ENCODE measurements at regions not wholly inside any gene's neighbourhood (a gene's known extent, or its start where the extent isn't known, plus 50 kb on each side); places are given as distances from the start of the nearest gene placed in this dataset.
"Not testable (repeated sequence)": the region's sequence is repeated elsewhere in the genome, so short reads cannot be mapped to it uniquely, and the experiment has no call there.

- DNase-seq: peak; percentile 59
Observed at GRCh38 chr13:24931450-24932251, 164.3 kb upstream of the PABPC3 start.

GRCh38 chr13:24933106-24934023, 162.6 kb upstream of the PABPC3 start:
- peak; percentile 71 for DNase-seq

- DNase-seq: not testable (repeated sequence)
Observed at GRCh38 chr13:24934024-24934385, 161.9 kb upstream of the PABPC3 start.

GRCh38 chr13:24938966-24939365, 157.0 kb upstream of the PABPC3 start:
- DNase-seq: no peak

GRCh38 chr13:24941023-24941713, 154.8 kb upstream of the PABPC3 start:
- not testable (repeated sequence) for DNase-seq

- no peak for DNase-seq
Observed at GRCh38 chr13:24943136-24943535, 152.8 kb upstream of the PABPC3 start.

GRCh38 chr13:24944073-24944472, 151.9 kb upstream of the PABPC3 start:
- DNase-seq: not testable (repeated sequence)

GRCh38 chr13:24948977-24949376, 147.0 kb upstream of the PABPC3 start:
- not testable (repeated sequence) for DNase-seq

GRCh38 chr13:24950611-24951010, 145.3 kb upstream of the PABPC3 start:
- DNase-seq: peak; percentile 14

- not testable (repeated sequence) for DNase-seq
Observed at GRCh38 chr13:24967970-24968369, 128.0 kb upstream of the PABPC3 start.

GRCh38 chr13:24968416-24968815, 127.5 kb upstream of the PABPC3 start:
- not testable (repeated sequence) for DNase-seq

GRCh38 chr13:24973102-24973501, 122.8 kb upstream of the PABPC3 start:
- DNase-seq: not testable (repeated sequence)

GRCh38 chr13:24981181-24981803, 114.6 kb upstream of the PABPC3 start:
- not testable (repeated sequence) for DNase-seq

- DNase-seq: no peak
Observed at GRCh38 chr13:24982333-24982999, 113.5 kb upstream of the PABPC3 start.

- no peak for DNase-seq
Observed at GRCh38 chr13:24983094-24983493, 112.8 kb upstream of the PABPC3 start.

GRCh38 chr13:24984134-24984533, 111.8 kb upstream of the PABPC3 start:
- no peak for DNase-seq

- peak; percentile 32 for DNase-seq
Observed at GRCh38 chr13:24985107-24985506, 110.8 kb upstream of the PABPC3 start.

GRCh38 chr13:24985896-24986295, 110.0 kb upstream of the PABPC3 start:
- no peak for DNase-seq

GRCh38 chr13:24986826-24987225, 109.1 kb upstream of the PABPC3 start:
- DNase-seq: no peak

- DNase-seq: not testable (repeated sequence)
Observed at GRCh38 chr13:24989959-24990358, 106.0 kb upstream of the PABPC3 start.

- not testable (repeated sequence) for DNase-seq
Observed at GRCh38 chr13:24992946-24993345, 103.0 kb upstream of the PABPC3 start.

GRCh38 chr13:24995225-24995804, 100.6 kb upstream of the PABPC3 start:
- DNase-seq: peak; percentile 96

Data from hematopoietic multipotent progenitor cell treated with erythropoietin and hydrocortisone succinate and interleukin-3 and kit ligand, for 6 days (in vitro differentiated cells).